ENCODE measurements at regions not wholly inside any gene's neighbourhood (a gene's known extent, or its start where the extent isn't known, plus 50 kb on each side); places are given as distances from the start of the nearest gene placed in this dataset.
"Not testable (repeated sequence)": the region's sequence is repeated elsewhere in the genome, so short reads cannot be mapped to it uniquely, and the experiment has no call there.

DNA sequence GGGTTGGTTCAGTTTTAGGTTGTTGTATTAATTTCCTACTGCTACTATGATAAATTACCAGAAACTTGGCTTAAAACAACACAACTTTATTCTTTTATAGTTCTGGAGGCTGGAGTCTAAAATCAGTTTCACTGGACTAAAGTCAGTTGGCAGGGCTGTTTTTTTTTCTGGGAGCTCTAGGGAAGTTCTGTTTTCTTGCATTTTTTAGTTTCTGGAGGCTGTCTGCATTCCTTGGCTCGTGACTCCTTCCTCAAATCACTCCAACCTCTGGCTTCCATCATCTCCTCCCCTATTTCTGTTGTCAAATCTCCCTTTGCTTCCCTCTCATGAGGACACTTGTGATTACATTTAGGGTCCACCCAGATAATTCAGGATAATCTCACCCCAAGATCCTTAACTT lies 51.3 kb upstream of the SUB1 start:
- H3K4me1 ChIP-seq (ENCODE audit: control insufficient read depth, insufficient read depth, low read length, poor library complexity, severe bottlenecking) = peaks cover 15% of the 10 kb centered on the region
- H3K36me3 ChIP-seq (ENCODE audit: control insufficient read depth, insufficient read depth, low read length) = no peaks in the 10 kb centered on the region
- no peak overlapping the region for H3K27ac ChIP-seq (ENCODE audit: insufficient read depth, low read length, poor library complexity, severe bottlenecking)
- no peak overlapping the region for H3K4me3 ChIP-seq (ENCODE audit: insufficient read depth, low read depth, low read length, poor library complexity, severe bottlenecking)
- H3K27me3 ChIP-seq (replicated peaks; ENCODE audit: control insufficient read depth, insufficient read depth, low read length, poor library complexity, severe bottlenecking) = no peaks in the 10 kb centered on the region
- no peak for DNase-seq
- no peaks in the 10 kb centered on the region for H3K9me3 ChIP-seq (ENCODE audit: control insufficient read depth, low read length)

DNA sequence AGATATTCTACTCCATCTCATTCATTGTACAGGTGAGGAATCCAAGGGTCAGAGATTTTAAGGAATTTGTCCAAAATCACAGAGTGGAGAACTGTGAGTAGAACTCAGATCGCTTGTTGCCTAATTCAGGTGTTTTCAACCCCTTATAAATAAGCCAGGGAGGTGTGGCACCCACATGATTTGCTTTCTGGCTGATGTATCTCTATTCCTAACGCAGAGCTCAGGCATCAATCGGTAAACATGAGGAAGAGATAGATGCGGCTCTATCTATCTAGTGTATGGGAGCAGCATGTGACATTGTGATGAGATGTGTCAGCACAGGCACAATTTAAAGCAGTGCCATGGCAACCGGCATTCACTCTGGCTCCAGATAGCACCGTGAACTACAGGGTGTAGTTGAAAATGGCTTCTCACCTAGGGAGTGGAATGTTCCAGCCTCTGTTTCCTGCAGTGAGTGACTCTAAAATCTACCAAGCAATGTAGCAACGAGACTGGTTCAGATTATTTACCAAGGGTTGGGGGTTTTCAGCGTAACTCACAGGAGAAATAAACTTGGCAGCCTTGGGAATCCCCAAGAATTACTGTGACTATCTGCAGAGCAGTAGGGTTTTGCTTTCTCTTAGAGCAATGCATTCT lies 53.4 kb upstream of the SUB1 start:
- Histone ChIP-seq H3K9me3 (ENCODE audit: control insufficient read depth, low read length) (no peaks in the 10 kb centered on the region), H3K27ac (ENCODE audit: insufficient read depth, low read length, poor library complexity, severe bottlenecking) (peak overlapping the region; percentile 97), H3K4me1 (ENCODE audit: control insufficient read depth, insufficient read depth, low read length, poor library complexity, severe bottlenecking) (peaks cover 10% of the 10 kb centered on the region), H3K36me3 (ENCODE audit: control insufficient read depth, insufficient read depth, low read length) (no peaks in the 10 kb centered on the region), H3K27me3 (replicated peaks; ENCODE audit: control insufficient read depth, insufficient read depth, low read length, poor library complexity, severe bottlenecking) (no peaks in the 10 kb centered on the region), H3K4me3 (ENCODE audit: insufficient read depth, low read depth, low read length, poor library complexity, severe bottlenecking) (peak overlapping the region; percentile 61)
- DNase-seq = peak; percentile 27 to 49 (median 33)

DNA sequence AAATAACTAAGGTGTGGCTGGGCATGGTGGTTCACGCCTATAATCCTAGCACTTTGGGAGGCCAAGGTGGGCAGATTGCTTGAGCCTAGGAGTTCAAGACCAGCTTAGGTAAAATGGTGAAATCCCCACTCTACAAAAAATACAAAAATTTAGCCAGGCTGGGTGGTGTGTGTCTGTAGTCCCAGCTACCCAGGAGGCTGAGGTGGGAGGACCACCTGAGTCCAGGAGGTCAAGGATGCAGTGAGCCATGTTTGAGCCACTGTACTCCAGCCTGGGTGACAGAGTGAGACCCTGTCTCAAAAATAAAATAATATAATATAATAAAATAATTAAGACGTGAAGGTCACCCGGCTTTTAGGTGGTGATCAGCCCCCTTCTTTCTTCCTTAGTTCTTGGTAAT lies 58.0 kb upstream of the SUB1 start:
- H3K27ac ChIP-seq (ENCODE audit: insufficient read depth, low read length, poor library complexity, severe bottlenecking); H3K27me3 ChIP-seq (replicated peaks; ENCODE audit: control insufficient read depth, insufficient read depth, low read length, poor library complexity, severe bottlenecking); H3K36me3 ChIP-seq (ENCODE audit: control insufficient read depth, insufficient read depth, low read length); H3K4me1 ChIP-seq (ENCODE audit: control insufficient read depth, insufficient read depth, low read length, poor library complexity, severe bottlenecking); H3K4me3 ChIP-seq (ENCODE audit: insufficient read depth, low read depth, low read length, poor library complexity, severe bottlenecking); DNase-seq; H3K9me3 ChIP-seq (ENCODE audit: control insufficient read depth, low read length): not testable (repeated sequence)

DNA sequence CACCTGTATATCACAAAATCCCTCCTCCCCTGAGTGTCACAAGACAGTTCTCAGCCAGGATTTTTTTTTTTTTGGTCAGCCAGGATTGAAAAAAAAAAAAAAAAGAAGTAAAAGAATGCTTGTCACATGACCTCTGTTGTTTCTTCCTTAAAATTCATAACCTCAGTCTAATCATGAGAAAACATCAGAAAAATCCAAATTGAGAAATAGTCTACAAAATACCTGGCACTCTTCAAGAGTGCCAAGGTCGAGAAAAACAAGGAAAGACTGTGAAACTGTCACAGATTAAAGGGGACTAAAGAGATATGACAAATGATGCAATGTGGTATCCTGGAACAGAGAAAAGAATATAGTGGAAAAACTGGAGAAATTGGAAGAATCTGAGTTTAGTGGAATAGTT lies 58.5 kb upstream of the SUB1 start:
- H3K36me3 ChIP-seq (ENCODE audit: control insufficient read depth, insufficient read depth, low read length) = no peaks in the 10 kb centered on the region
- no peak for DNase-seq

DNA sequence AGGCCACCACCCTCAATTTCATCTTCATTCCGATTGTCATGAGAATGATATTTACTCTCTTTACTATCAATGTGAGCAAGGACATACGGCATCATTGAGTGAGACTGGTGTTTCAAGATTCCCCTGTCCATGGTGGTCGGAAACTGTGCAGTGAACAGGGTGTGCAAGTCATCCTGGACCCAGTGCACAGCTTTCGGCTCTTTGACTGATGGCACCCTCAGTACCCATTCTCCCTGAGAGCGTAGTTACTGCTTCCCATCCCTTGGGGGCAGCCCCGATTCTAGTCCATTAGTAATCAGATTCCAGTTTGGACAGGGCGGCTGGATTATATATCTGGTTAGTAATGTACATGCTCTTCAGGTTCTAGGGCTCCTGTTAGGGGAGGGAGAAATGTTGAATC lies 61.7 kb upstream of the SUB1 start:
- H3K27ac ChIP-seq (ENCODE audit: insufficient read depth, low read length, poor library complexity, severe bottlenecking) = no peak overlapping the region
- no peaks in the 10 kb centered on the region for H3K36me3 ChIP-seq (ENCODE audit: control insufficient read depth, insufficient read depth, low read length)
- H3K27me3 ChIP-seq (replicated peaks; ENCODE audit: control insufficient read depth, insufficient read depth, low read length, poor library complexity, severe bottlenecking) = no peaks in the 10 kb centered on the region
- no peak overlapping the region for H3K4me3 ChIP-seq (ENCODE audit: insufficient read depth, low read depth, low read length, poor library complexity, severe bottlenecking)
- H3K4me1 ChIP-seq (ENCODE audit: control insufficient read depth, insufficient read depth, low read length, poor library complexity, severe bottlenecking) = no peaks in the 10 kb centered on the region
- H3K9me3 ChIP-seq (ENCODE audit: control insufficient read depth, low read length) = no peaks in the 10 kb centered on the region
- no peak for DNase-seq

More for the DNA sequence above, 58.5 kb upstream of the SUB1 start:
- no peaks in the 10 kb centered on the region for H3K27me3 ChIP-seq (replicated peaks; ENCODE audit: control insufficient read depth, insufficient read depth, low read length, poor library complexity, severe bottlenecking)
- H3K4me3 ChIP-seq (ENCODE audit: insufficient read depth, low read depth, low read length, poor library complexity, severe bottlenecking) = no peak overlapping the region
- H3K4me1 ChIP-seq (ENCODE audit: control insufficient read depth, insufficient read depth, low read length, poor library complexity, severe bottlenecking) = peaks cover 6% of the 10 kb centered on the region
- no peak overlapping the region for H3K27ac ChIP-seq (ENCODE audit: insufficient read depth, low read length, poor library complexity, severe bottlenecking)
- no peaks in the 10 kb centered on the region for H3K9me3 ChIP-seq (ENCODE audit: control insufficient read depth, low read length)

DNA sequence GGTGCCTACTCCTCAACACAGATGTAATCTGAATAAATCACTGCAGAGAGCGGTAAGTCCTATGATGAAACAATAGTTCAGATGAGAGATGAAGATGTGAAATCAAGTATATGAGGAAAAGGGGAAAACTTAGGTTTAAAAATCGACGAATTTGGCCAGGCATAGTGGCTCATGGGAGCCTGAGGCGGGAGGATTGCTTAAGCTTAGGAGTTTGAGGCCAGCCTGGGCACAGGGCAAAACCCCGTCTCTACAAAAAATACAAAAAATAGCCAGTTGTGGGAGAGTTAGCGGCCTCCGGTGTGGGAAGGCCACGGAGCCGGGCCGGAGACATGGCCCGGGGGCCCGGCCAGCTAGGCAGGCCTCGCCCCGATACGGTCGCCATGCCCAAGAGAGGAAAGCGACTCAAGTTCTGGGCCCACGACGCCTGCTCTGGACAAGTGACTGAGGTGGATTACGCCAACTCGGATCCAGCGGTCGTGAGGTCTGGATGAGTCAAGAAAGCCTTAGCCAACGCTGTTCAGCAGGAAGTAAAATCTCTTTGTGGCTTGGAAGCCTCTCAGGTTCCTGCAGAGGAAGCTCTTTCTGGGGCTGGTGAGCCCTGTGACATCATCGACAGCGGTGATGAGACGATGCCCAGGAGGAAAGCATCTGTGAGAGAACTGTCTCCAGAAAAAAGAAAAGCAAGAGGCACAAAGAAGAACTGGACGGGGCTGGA lies 62.8 kb upstream of the SUB1 start:
- no peak overlapping the region for H3K27ac ChIP-seq (ENCODE audit: insufficient read depth, low read length, poor library complexity, severe bottlenecking)
- H3K4me3 ChIP-seq (ENCODE audit: insufficient read depth, low read depth, low read length, poor library complexity, severe bottlenecking) = no peak overlapping the region
- H3K27me3 ChIP-seq (replicated peaks; ENCODE audit: control insufficient read depth, insufficient read depth, low read length, poor library complexity, severe bottlenecking) = no peaks in the 10 kb centered on the region
- no peaks in the 10 kb centered on the region for H3K36me3 ChIP-seq (ENCODE audit: control insufficient read depth, insufficient read depth, low read length)
- no peaks in the 10 kb centered on the region for H3K9me3 ChIP-seq (ENCODE audit: control insufficient read depth, low read length)
- no peaks in the 10 kb centered on the region for H3K4me1 ChIP-seq (ENCODE audit: control insufficient read depth, insufficient read depth, low read length, poor library complexity, severe bottlenecking)
- peak in 1 of 3 donors; percentile 20 for DNase-seq

DNA sequence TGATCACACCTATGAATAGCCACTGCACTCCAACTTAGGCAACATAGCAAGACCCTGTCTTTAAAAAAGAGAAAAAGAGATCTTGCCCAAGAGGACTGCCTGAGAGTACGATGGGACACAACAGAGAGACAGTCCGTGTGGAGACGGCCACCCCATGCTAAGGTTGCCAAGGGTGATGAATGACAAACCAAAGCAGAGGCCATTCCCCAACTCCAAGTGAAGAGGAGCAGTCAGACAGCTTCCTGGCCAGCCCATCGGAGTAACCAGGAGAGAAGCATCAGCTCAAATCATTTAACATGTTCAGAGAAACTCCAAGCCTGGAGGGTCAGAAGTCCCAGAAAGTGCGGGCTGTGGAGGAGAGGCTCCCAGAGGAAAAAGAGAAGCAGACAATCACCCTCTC lies 63.9 kb upstream of the SUB1 start:
- H3K9me3 ChIP-seq (ENCODE audit: control insufficient read depth, low read length) = no peaks in the 10 kb centered on the region
- no peaks in the 10 kb centered on the region for H3K27me3 ChIP-seq (replicated peaks; ENCODE audit: control insufficient read depth, insufficient read depth, low read length, poor library complexity, severe bottlenecking)
- H3K27ac ChIP-seq (ENCODE audit: insufficient read depth, low read length, poor library complexity, severe bottlenecking) = no peak overlapping the region
- no peaks in the 10 kb centered on the region for H3K4me1 ChIP-seq (ENCODE audit: control insufficient read depth, insufficient read depth, low read length, poor library complexity, severe bottlenecking)
- no peak overlapping the region for H3K4me3 ChIP-seq (ENCODE audit: insufficient read depth, low read depth, low read length, poor library complexity, severe bottlenecking)
- no peak for DNase-seq
- no peaks in the 10 kb centered on the region for H3K36me3 ChIP-seq (ENCODE audit: control insufficient read depth, insufficient read depth, low read length)

DNA sequence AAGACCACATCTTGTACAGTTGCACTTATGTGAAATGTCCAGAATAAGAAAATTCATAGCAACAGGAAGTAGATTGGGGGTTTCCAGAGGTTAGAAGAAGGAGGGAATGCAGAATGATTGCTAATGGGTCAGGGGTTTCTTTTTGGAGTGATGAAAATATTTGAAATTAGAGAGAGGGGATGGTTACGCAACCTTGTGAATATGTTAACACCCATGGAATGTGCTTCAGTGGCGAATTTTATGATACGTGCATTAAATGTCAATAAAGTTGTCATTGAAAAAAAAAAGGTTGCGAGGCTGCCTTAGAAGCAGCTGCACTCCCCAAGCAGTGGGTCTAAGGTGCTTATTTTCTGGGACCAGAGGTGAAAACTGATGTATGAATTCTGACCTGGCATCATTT lies 64.4 kb upstream of the SUB1 start:
- no peaks in the 10 kb centered on the region for H3K36me3 ChIP-seq (ENCODE audit: control insufficient read depth, insufficient read depth, low read length)
- no peak for DNase-seq
- no peaks in the 10 kb centered on the region for H3K4me1 ChIP-seq (ENCODE audit: control insufficient read depth, insufficient read depth, low read length, poor library complexity, severe bottlenecking)
- no peaks in the 10 kb centered on the region for H3K27me3 ChIP-seq (replicated peaks; ENCODE audit: control insufficient read depth, insufficient read depth, low read length, poor library complexity, severe bottlenecking)
- no peak overlapping the region for H3K4me3 ChIP-seq (ENCODE audit: insufficient read depth, low read depth, low read length, poor library complexity, severe bottlenecking)
- no peak overlapping the region for H3K27ac ChIP-seq (ENCODE audit: insufficient read depth, low read length, poor library complexity, severe bottlenecking)
- no peaks in the 10 kb centered on the region for H3K9me3 ChIP-seq (ENCODE audit: control insufficient read depth, low read length)

DNA sequence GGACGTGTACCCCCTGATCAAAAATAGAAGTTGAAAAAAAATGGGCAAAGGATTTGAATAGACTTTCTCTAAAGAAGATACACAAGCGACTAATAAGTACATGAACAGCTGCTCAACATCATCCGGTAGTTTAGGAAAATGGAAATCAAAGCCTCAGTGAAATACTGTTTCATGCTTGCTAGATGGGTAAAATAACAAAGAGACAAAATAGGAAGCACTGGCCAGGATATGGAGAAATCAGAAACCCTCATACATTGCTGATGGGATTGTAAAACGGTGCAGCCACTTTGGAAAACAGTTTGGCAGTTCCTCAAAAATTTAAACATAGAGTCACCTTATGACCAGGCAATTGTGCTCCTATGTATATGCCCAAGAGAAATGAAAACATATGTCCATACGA lies 65.0 kb upstream of the SUB1 start:
- no peaks in the 10 kb centered on the region for H3K4me1 ChIP-seq (ENCODE audit: control insufficient read depth, insufficient read depth, low read length, poor library complexity, severe bottlenecking)
- no peak for DNase-seq
- no peaks in the 10 kb centered on the region for H3K27me3 ChIP-seq (replicated peaks; ENCODE audit: control insufficient read depth, insufficient read depth, low read length, poor library complexity, severe bottlenecking)
- H3K27ac ChIP-seq (ENCODE audit: insufficient read depth, low read length, poor library complexity, severe bottlenecking) = no peak overlapping the region
- no peaks in the 10 kb centered on the region for H3K36me3 ChIP-seq (ENCODE audit: control insufficient read depth, insufficient read depth, low read length)
- H3K9me3 ChIP-seq (ENCODE audit: control insufficient read depth, low read length) = no peaks in the 10 kb centered on the region
- no peak overlapping the region for H3K4me3 ChIP-seq (ENCODE audit: insufficient read depth, low read depth, low read length, poor library complexity, severe bottlenecking)

DNA sequence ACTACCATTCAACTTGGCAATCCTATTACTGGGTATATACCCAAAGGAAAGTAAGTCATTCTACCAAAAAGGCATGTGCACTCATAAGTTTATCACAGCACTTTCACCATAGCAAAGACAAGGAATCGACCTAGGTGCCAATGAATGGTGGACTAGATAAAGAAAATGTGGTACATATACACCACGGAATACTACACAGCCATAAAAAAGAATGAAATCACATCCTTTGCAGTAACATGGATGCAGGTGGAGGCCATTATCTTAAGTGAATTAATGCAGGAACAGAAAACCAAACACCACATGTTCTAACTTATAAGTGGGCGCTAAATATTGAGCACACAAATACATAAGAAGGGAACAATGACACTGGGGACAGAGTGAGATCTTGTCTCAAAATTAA lies 65.8 kb upstream of the SUB1 start:
- no peak overlapping the region for H3K27ac ChIP-seq (ENCODE audit: insufficient read depth, low read length, poor library complexity, severe bottlenecking)
- DNase-seq = no peak
- H3K27me3 ChIP-seq (replicated peaks; ENCODE audit: control insufficient read depth, insufficient read depth, low read length, poor library complexity, severe bottlenecking) = no peaks in the 10 kb centered on the region
- no peak overlapping the region for H3K4me3 ChIP-seq (ENCODE audit: insufficient read depth, low read depth, low read length, poor library complexity, severe bottlenecking)
- H3K9me3 ChIP-seq (ENCODE audit: control insufficient read depth, low read length) = no peaks in the 10 kb centered on the region
- H3K4me1 ChIP-seq (ENCODE audit: control insufficient read depth, insufficient read depth, low read length, poor library complexity, severe bottlenecking) = no peaks in the 10 kb centered on the region
- no peaks in the 10 kb centered on the region for H3K36me3 ChIP-seq (ENCODE audit: control insufficient read depth, insufficient read depth, low read length)

All from effector memory CD4-positive, alpha-beta T cell (primary cell).